H1 (cell line): ENCODE measurements at regions not wholly inside any gene's neighbourhood (a gene's known extent, or its start where the extent isn't known, plus 50 kb on each side); places are given as distances from the start of the nearest gene placed in this dataset.

Experiments
- CTCF ChIA-PET: fragments of 300-600 bp; sonication (Branson Sonifier 250); formaldehyde crosslinking; loops from one replicate; lab custom pipeline; 2021; ENCODE audit not compliant: partially characterized antibody; lab: Charles Lee
- POLR2A ChIA-PET: fragments of 300-600 bp; sonication (Branson Sonifier 250); formaldehyde crosslinking; loops from one replicate; lab custom pipeline; 2021; ENCODE audit warnings: inconsistent platforms; ENCODE audit not compliant: partially characterized antibody; lab: Charles Lee
- DNase-seq, 2 experiments: peaks; one replicate each; pipeline versions ENCODE4 v3.0.0 to v3.0.0-alpha.2; 2010 to 2022; ENCODE audit warnings: low spot score in 2 of 2, low read depth in 1 of 2, mixed read lengths in 1 of 2
- FAIRE-seq: peaks from 2 replicates; lab custom pipeline; 2011; peaks lifted over from hg19 to GRCh38; lab: Jason Lieb, UNC
- H2AFZ ChIP-seq: 2 replicates; pipeline ENCODE4 v1.8.1; 2012; ENCODE audit warnings: low read length, inconsistent platforms
- H2AK5ac ChIP-seq: 2 replicates; pipeline ENCODE4 v1.6.1; 2013; ENCODE audit warnings: low read depth, low read length
- H2BK120ac ChIP-seq: replicated peaks from 2 replicates; pipeline ENCODE3; 2013; ENCODE audit warnings: low read depth, low read length, inconsistent platforms
- H2BK12ac ChIP-seq: 2 replicates; pipeline ENCODE4 v1.6.1; 2013; ENCODE audit warnings: low read depth, low read length
- H2BK15ac ChIP-seq: 2 replicates; pipeline ENCODE4 v1.6.1; 2013; ENCODE audit warnings: low read length
- H2BK20ac ChIP-seq: 2 replicates; pipeline ENCODE4 v1.6.1; 2013; ENCODE audit warnings: low read length
- H2BK5ac ChIP-seq: 2 replicates; pipeline ENCODE4 v1.6.1; 2013; ENCODE audit warnings: low read depth, low read length
- H3K14ac ChIP-seq: 2 replicates; pipeline ENCODE4 v1.6.1; 2013; ENCODE audit warnings: inconsistent platforms; ENCODE audit not compliant: insufficient read length
- H3K18ac ChIP-seq: 2 replicates; pipeline ENCODE4 v1.6.1; 2013; ENCODE audit warnings: low read length; ENCODE audit errors: extremely low read depth
- H3K23ac ChIP-seq: 2 replicates; pipeline ENCODE4 v1.6.1; 2013; ENCODE audit warnings: inconsistent platforms; ENCODE audit not compliant: insufficient read length
- H3K23me2 ChIP-seq: 2 replicates; pipeline ENCODE4 v1.6.1; 2013; ENCODE audit warnings: low read depth, low read length
- H3K27ac ChIP-seq: 2 replicates; pipeline ENCODE4 v1.6.1; 2011; ENCODE audit warnings: low read depth, low read length, inconsistent platforms
- H3K27me3 ChIP-seq, 4 experiments: replicated peaks in 1 of 4; 1 replicate in 1 of 4; 2 replicates in 3 of 4; pipeline versions ENCODE4 v1.6.1 to v1.8.1; 2011 to 2013; ENCODE audit warnings: low read length in 3 of 4, mild to moderate bottlenecking in 3 of 4, inconsistent platforms in 2 of 4, mixed read lengths in 2 of 4, moderate library complexity in 1 of 4; ENCODE audit not compliant: control insufficient read depth in 3 of 4, insufficient read depth in 3 of 4; ENCODE audit errors: extremely low read depth in 1 of 4
- H3K36me3 ChIP-seq, 4 experiments: 2 replicates each; pipeline versions ENCODE4 v1.6.1 to v1.8.1; 2011 to 2013; ENCODE audit warnings: mild to moderate bottlenecking in 4 of 4, low read length in 3 of 4, moderate library complexity in 2 of 4, control low read depth in 1 of 4, inconsistent platforms in 1 of 4; ENCODE audit not compliant: insufficient read depth in 4 of 4, control insufficient read depth in 2 of 4
- H3K4ac ChIP-seq: replicated peaks from 2 replicates; pipeline ENCODE3; 2013; ENCODE audit warnings: low read length, low read depth, mixed read lengths, inconsistent platforms; ENCODE audit not compliant: insufficient read length
- H3K4me1 ChIP-seq, 4 experiments: replicated peaks in 1 of 4; 1 replicate in 1 of 4; 2 replicates in 3 of 4; pipeline versions ENCODE4 v1.6.1 to v1.8.1; 2011 to 2013; ENCODE audit warnings: low read length in 3 of 4, inconsistent platforms in 2 of 4, mixed read lengths in 1 of 4; ENCODE audit not compliant: insufficient read depth in 4 of 4, control insufficient read depth in 3 of 4
- H3K4me2 ChIP-seq, 2 experiments: 2 replicates each; pipeline versions ENCODE4 v1.6.1 to v1.8.1; 2011 to 2013; ENCODE audit warnings: low read depth in 2 of 2, low read length in 2 of 2, control low read depth in 1 of 2, inconsistent platforms in 1 of 2, mild to moderate bottlenecking in 1 of 2; ENCODE audit not compliant: insufficient read depth in 1 of 2
- H3K4me3 ChIP-seq, 4 experiments: fragments of 200-600, 300-600 bp in 1 of 4; sonication (generic), shearing (Covaris generic), sonication (Bioruptor Twin) in 1 of 4; 2 replicates each; pipeline versions ENCODE4 v1.5.1 to v1.8.1; 2011 to 2016; ENCODE audit warnings: low read length in 4 of 4, low read depth in 3 of 4, control low read depth in 2 of 4, inconsistent platforms in 2 of 4, mild to moderate bottlenecking in 2 of 4, mixed read lengths in 1 of 4, moderate library complexity in 1 of 4; ENCODE audit not compliant: insufficient read depth in 2 of 4; ENCODE audit errors: extremely low read depth in 1 of 4
- H3K56ac ChIP-seq: replicated peaks from 2 replicates; pipeline ENCODE3; 2013; ENCODE audit warnings: low read depth, mild to moderate bottlenecking, mixed read lengths, low read length, inconsistent platforms; ENCODE audit not compliant: insufficient read length
- H3K79me1 ChIP-seq: 2 replicates; pipeline ENCODE4 v1.6.1; 2013; ENCODE audit warnings: low read depth, low read length, control low read depth
- H3K79me2 ChIP-seq, 2 experiments: 2 replicates each; pipeline versions ENCODE4 v1.6.1 to v1.8.1; 2012 to 2013; ENCODE audit warnings: low read length in 2 of 2, mild to moderate bottlenecking in 2 of 2, inconsistent platforms in 1 of 2; ENCODE audit not compliant: insufficient read depth in 2 of 2, control insufficient read depth in 1 of 2
- H3K9ac ChIP-seq, 4 experiments: replicated peaks in 1 of 4; 1 replicate in 1 of 4; 2 replicates in 3 of 4; pipeline versions ENCODE4 v1.6.1 to v1.8.1; 2011 to 2013; ENCODE audit warnings: low read depth in 3 of 4, low read length in 3 of 4, control low read depth in 2 of 4, mild to moderate bottlenecking in 2 of 4, moderate library complexity in 2 of 4, inconsistent platforms in 1 of 4; ENCODE audit errors: extremely low read depth in 1 of 4
- H3K9me3 ChIP-seq, 2 experiments: 2 replicates each; pipeline versions ENCODE4 v1.6.1 to v1.8.1; 2012 to 2013; ENCODE audit warnings: mild to moderate bottlenecking in 2 of 2, moderate library complexity in 2 of 2, control low read depth in 1 of 2, inconsistent platforms in 1 of 2, low read depth in 1 of 2, low read length in 1 of 2, mixed read lengths in 1 of 2; ENCODE audit not compliant: insufficient read depth in 2 of 2
- H4K20me1 ChIP-seq, 2 experiments: replicated peaks in 1 of 2; 2 replicates each; pipeline versions ENCODE3 to v1.8.1; 2011 to 2013; ENCODE audit warnings: inconsistent platforms in 2 of 2, low read length in 2 of 2, mild to moderate bottlenecking in 1 of 2; ENCODE audit not compliant: insufficient read depth in 2 of 2, control insufficient read depth in 1 of 2
- H4K5ac ChIP-seq: 2 replicates; pipeline ENCODE4 v1.6.1; 2013; ENCODE audit warnings: low read length, low read depth, mixed read lengths, inconsistent platforms; ENCODE audit not compliant: insufficient read length
- H4K8ac ChIP-seq: 2 replicates; pipeline ENCODE4 v1.8.0; 2013; ENCODE audit warnings: mild to moderate bottlenecking, moderate library complexity, low read length, inconsistent platforms; ENCODE audit not compliant: insufficient read depth; ENCODE audit errors: extremely low read depth
- H4K91ac ChIP-seq: replicated peaks from 2 replicates; pipeline ENCODE3; 2013; ENCODE audit warnings: low read length, mixed read lengths, inconsistent platforms; ENCODE audit not compliant: insufficient read length
- CBX5 ChIP-seq: fragments of 300-800, 300-1000 bp; sonication (generic); IDR thresholded peaks from 2 replicates; pipeline ENCODE4 v1.7.1; 2016; ENCODE audit warnings: antibody characterized with exemption, low read length, low read depth
- CBX8 ChIP-seq: fragments of 300-800, 300-1000 bp; sonication (generic); IDR thresholded peaks from 2 replicates; pipeline ENCODE4 v1.7.1; 2016; ENCODE audit warnings: low read depth, low read length, borderline replicate concordance
- CHD2 ChIP-seq: IDR thresholded peaks from 2 replicates; pipeline ENCODE4 v1.6.1; 2012; ENCODE audit warnings: low read length, improper control_type of control experiment
- EGR1 ChIP-seq: IDR thresholded peaks from 2 replicates; pipeline ENCODE4 v1.6.1; 2011; ENCODE audit warnings: low read depth, low read length, borderline replicate concordance
- JUN ChIP-seq: IDR thresholded peaks from 2 replicates; pipeline ENCODE4 v1.6.1; 2011; ENCODE audit warnings: low read depth, mild to moderate bottlenecking, improper control_type of control experiment, low read length
- NRF1 ChIP-seq: IDR thresholded peaks from 2 replicates; pipeline ENCODE4 v1.6.1; 2011; ENCODE audit warnings: mild to moderate bottlenecking, low read depth, low read length, improper control_type of control experiment
- POLR2A ChIP-seq, 2 experiments: IDR thresholded peaks; 1 replicate in 1 of 2; 2 replicates in 1 of 2; pipeline ENCODE4 v1.6.1; 2011; ENCODE audit warnings: low read depth in 2 of 2, low read length in 2 of 2, mild to moderate bottlenecking in 2 of 2; ENCODE audit errors: control extremely low read depth in 1 of 2
- POLR2AphosphoS5 ChIP-seq: IDR thresholded peaks from 2 replicates; pipeline ENCODE4 v1.6.1; 2011; ENCODE audit warnings: low read depth, low read length
- RNF2 ChIP-seq: fragments of 200-900, 300-1000 bp; sonication (generic); IDR thresholded peaks from 2 replicates; pipeline ENCODE4 v1.7.1; 2016; ENCODE audit warnings: borderline replicate concordance, low read depth, mild to moderate bottlenecking, antibody characterized with exemption, low read length; ENCODE audit not compliant: poor library complexity, severe bottlenecking; ENCODE audit errors: missing control alignments
- TAF1 ChIP-seq: IDR thresholded peaks from 2 replicates; pipeline ENCODE4 v1.6.1; 2011; ENCODE audit warnings: mild to moderate bottlenecking, low read depth, low read length
- TEAD4 ChIP-seq: IDR thresholded peaks from 2 replicates; pipeline ENCODE4 v1.6.1; 2012; ENCODE audit warnings: low read depth, low read length, inconsistent platforms, mixed read lengths
- TF ChIP-seq, protein P1 (sequence below): IDR thresholded peaks from 2 replicates; pipeline ENCODE4 v1.6.1; 2012; ENCODE audit warnings: low read length, inconsistent platforms

DNA sequence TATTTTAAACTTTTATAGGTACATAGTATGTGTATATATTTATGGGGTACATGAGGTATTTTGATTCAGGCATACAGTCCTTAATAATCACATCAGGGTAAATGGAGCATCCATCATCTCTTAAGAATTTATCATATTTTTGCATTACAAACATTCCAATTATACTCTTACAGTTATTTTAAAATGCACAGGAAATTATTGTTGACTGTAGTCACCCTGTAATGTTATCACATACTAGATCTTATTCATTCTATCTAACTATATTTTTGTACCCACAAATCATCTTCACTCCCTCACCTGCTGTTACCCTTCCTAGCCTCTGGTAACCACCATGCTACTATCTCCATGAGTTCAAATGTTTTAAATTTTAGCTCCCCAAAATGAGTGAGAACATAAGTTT is 56.3 kb upstream of the FAM3C start:
- H2BK5ac ChIP-seq: no peak overlapping the region
- ChIA-PET CTCF (interaction anchor here (0.6 to 1.3 kb wide), 2 partner anchors 86 to 1478 kb away, joined by 3 read pairs; no protein-coding TSS in a partner anchor), POLR2A (interaction anchor here (1.6 kb wide), 1 partner anchor 14 kb away, joined by 5 read pairs; no protein-coding TSS in a partner anchor)
- peaks cover 0 to 9% (median 2%) of the 10 kb centered on the region in 4 experiments; a peak in 2 of 7 replicates for H3K4me1 ChIP-seq
- H3K36me3 ChIP-seq: no peaks in the 10 kb centered on the region
- no peak overlapping the region for H4K8ac ChIP-seq
- FAIRE-seq (no peak), DNase-seq (no peak)
- no peak overlapping the region for H2BK120ac ChIP-seq
- no peak overlapping the region for H2BK20ac ChIP-seq
- no peak overlapping the region for H3K23ac ChIP-seq
- TF ChIP-seq POLR2AphosphoS5: no peak
- no peak for TF ChIP-seq CBX8
- no peak for TF ChIP-seq NRF1
- no peak for TF ChIP-seq JUN
- TF ChIP-seq RNF2: no peak
- no peak for TF ChIP-seq TEAD4
- TF ChIP-seq CHD2: no peak
- TF ChIP-seq TAF1: no peak
- TF ChIP-seq POLR2A (IDR thresholded peaks at IDR 0.05; ENCODE audit: control extremely low read depth in 1 of 2, low read depth in 2 of 2, low read length in 2 of 2): no peak
- no peak for TF ChIP-seq CBX5
- TF ChIP-seq EGR1: no peak
- TF ChIP-seq, protein P1, sequence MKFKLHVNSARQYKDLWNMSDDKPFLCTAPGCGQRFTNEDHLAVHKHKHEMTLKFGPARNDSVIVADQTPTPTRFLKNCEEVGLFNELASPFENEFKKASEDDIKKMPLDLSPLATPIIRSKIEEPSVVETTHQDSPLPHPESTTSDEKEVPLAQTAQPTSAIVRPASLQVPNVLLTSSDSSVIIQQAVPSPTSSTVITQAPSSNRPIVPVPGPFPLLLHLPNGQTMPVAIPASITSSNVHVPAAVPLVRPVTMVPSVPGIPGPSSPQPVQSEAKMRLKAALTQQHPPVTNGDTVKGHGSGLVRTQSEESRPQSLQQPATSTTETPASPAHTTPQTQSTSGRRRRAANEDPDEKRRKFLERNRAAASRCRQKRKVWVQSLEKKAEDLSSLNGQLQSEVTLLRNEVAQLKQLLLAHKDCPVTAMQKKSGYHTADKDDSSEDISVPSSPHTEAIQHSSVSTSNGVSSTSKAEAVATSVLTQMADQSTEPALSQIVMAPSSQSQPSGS: no peak
- no peak overlapping the region for H3K18ac ChIP-seq
- H3K27ac ChIP-seq: no peak overlapping the region
- no peak overlapping the region for H3K9ac ChIP-seq
- no peaks in the 10 kb centered on the region for H3K79me2 ChIP-seq
- H2BK12ac ChIP-seq: no peak overlapping the region
- no peak overlapping the region for H3K4ac ChIP-seq
- H3K56ac ChIP-seq: no peak overlapping the region
- no peak overlapping the region for H2BK15ac ChIP-seq
- no peaks in the 10 kb centered on the region for H4K20me1 ChIP-seq
- no peak overlapping the region for H3K4me2 ChIP-seq
- no peak overlapping the region for H2AFZ ChIP-seq
- no peak overlapping the region for H3K4me3 ChIP-seq
- H3K23me2 ChIP-seq: no peaks in the 10 kb centered on the region
- H3K79me1 ChIP-seq: no peaks in the 10 kb centered on the region
- H2AK5ac ChIP-seq: no peak overlapping the region
- H4K5ac ChIP-seq: no peak overlapping the region
- no peak overlapping the region for H3K14ac ChIP-seq
- H4K91ac ChIP-seq: no peak overlapping the region
- H3K27me3 ChIP-seq: no peaks in the 10 kb centered on the region
- H3K9me3 ChIP-seq: no peaks in the 10 kb centered on the region; a peak in 1 of 4 replicates
